Heart left ventricle (tissue), 16 donors: ENCODE measurements at regions not wholly inside any gene's neighbourhood (a gene's known extent, or its start where the extent isn't known, plus 50 kb on each side); places are given as distances from the start of the nearest gene placed in this dataset.

Source experiments
- ATAC-seq, 4 donors: fragments of 200-7000 bp; cut with Tn5 transposase; one replicate each; pipeline ENCODE4 v1.9.1; 2020 to 2022; ENCODE audit warnings: moderate library complexity in 4 of 4, mild to moderate bottlenecking in 3 of 4, moderate number of reproducible peaks in 1 of 4
- DNase-seq, 5 donors: peaks; one replicate each; pipeline ENCODE4 v3.0.0-alpha.2; 2020
- H3K27ac ChIP-seq, 12 donors: fragments of 200-600 bp; sonication (generic) in 4 of 12; one replicate each; pipeline versions ENCODE4 v1.5.0 to v1.8.0; 2016 to 2022; ENCODE audit warnings: mild to moderate bottlenecking in 2 of 12
- H3K27me3 ChIP-seq, 9 donors: fragments of 200-600 bp; sonication (generic) in 2 of 9; one replicate each; pipeline versions ENCODE4 v1.5.1 to v1.8.0; 2016 to 2022; ENCODE audit warnings: mild to moderate bottlenecking in 3 of 9
- H3K36me3 ChIP-seq, 9 donors: fragments of 200-600 bp; sonication (generic) in 2 of 9; one replicate each; pipeline versions ENCODE4 v1.5.0 to v1.8.0; 2018 to 2022; ENCODE audit warnings: mild to moderate bottlenecking in 2 of 9
- H3K4me1 ChIP-seq, 12 donors: fragments of 200-600 bp; sonication (generic) in 4 of 12; one replicate each; pipeline versions ENCODE4 v1.5.0 to v1.8.0; 2016 to 2022; ENCODE audit warnings: mild to moderate bottlenecking in 3 of 12
- H3K4me3 ChIP-seq, 12 donors: fragments of 200-600 bp; sonication (generic) in 4 of 12; one replicate each; pipeline versions ENCODE4 v1.5.0 to v1.8.0; 2017 to 2022; ENCODE audit warnings: mild to moderate bottlenecking in 9 of 12, moderate library complexity in 4 of 12
- H3K9me3 ChIP-seq, 12 donors: fragments of 200-600 bp; sonication (generic) in 4 of 12; one replicate each; pipeline versions ENCODE4 v1.5.0 to v1.8.0; 2016 to 2022; ENCODE audit warnings: mild to moderate bottlenecking in 1 of 12
- CTCF ChIP-seq, 12 donors: fragments of 200-600 bp; sonication (generic) in 4 of 12; IDR thresholded peaks; one replicate each; pipeline versions ENCODE4 v1.5.0 to v1.8.0; 2018 to 2022; ENCODE audit warnings: antibody characterized with exemption in 12 of 12, mild to moderate bottlenecking in 5 of 12
- POLR2A ChIP-seq, 2 donors: fragments of 450-650 bp; IDR thresholded peaks; one replicate each; pipeline ENCODE4 v1.6.1; 2017; ENCODE audit warnings: antibody characterized with exemption in 2 of 2, mild to moderate bottlenecking in 2 of 2, moderate library complexity in 2 of 2
- WGBS, 4 donors: extraction: QIAGEN DNeasy Blood & Tissue Kit in 2 of 4; methylation state at CpG; one replicate each; pipeline versions ENCODE4 v1.1.5 to v1.1.7; 2013 to 2018; 5-methylcytosine and 5-hydroxymethylcytosine counted together
- intact Hi-C, 10 donors: fragments of 100-400 bp; cut with DNase I; formaldehyde crosslinking; loops; one replicate each; pipeline versions ENCODE4 v1.11.1 to v1.14.2; 2022
- donor health status: ischemic (EF 13 %, LVEDD 7.1; RV severe dilation, severe dysfunction).
- donor health status: healthy with polysubstance abuse.
- donor health status: DM: no; HTN: yes; CAD: no.
- donor health status: DM: no; HTN: no; CAD: no.
- donor health status: ischemic (EF 25% LVEDD 6.9; RV normal size, moderate dysfunction).
- donor health status: ischemic (EF 25% LVEDD 5.7; RV mildly dilated, moderate dysfunction).
- donor health status: healthy.
- donor health status: DM: yes; HTN: yes; CAD: no.
- donor health status: ischemic (EF 35%, LVEDD 5.7; RV mildly dilated, moderate dysfunction).
- donor health status: nonischemic (EF 11% LVEDD 7.7; RV severe dilation, severe dysfunction).
- donor health status: DM: yes; HTN: yes; CAD: no.
- donor health status: PGD.
- donor health status: ischemic (EF 29% LVEDD 5.4; RV normal size, mild dysfunction).
- donor health status: nonischemic (EF 23%, LVEDD 6.1; RV moderate dilation, normal function).

GRCh38 chr5:93909356-93909755 lies 168.0 kb upstream of the POU5F2 start:
- Histone ChIP-seq H3K4me3 (no peak overlapping the region), H3K4me1 (no peaks in the 10 kb centered on the region), H3K36me3 (no peaks in the 10 kb centered on the region), H3K27ac (no peak overlapping the region), H3K9me3 (no peaks in the 10 kb centered on the region), H3K27me3 (no peaks in the 10 kb centered on the region)
- no peak for DNase-seq
- WGBS, 4 donors: 78 to 88% (median 82%) methylated on average over 1 of the region's 1 CpG
- intact Hi-C loops: no loop called here
- no peak for ATAC-seq
- TF ChIP-seq CTCF (IDR thresholded peaks at IDR 0.05) (peak in 2 of 12 donors; percentile 10 to 15), POLR2A (IDR thresholded peaks at IDR 0.05) (no peak)

GRCh38 chr5:93904917-93905316 lies 163.5 kb upstream of the POU5F2 start:
- intact Hi-C loops: no loop called here
- Histone ChIP-seq H3K27ac (no peak overlapping the region), H3K27me3 (no peaks in the 10 kb centered on the region), H3K36me3 (no peaks in the 10 kb centered on the region), H3K4me1 (no peaks in the 10 kb centered on the region), H3K4me3 (no peak overlapping the region), H3K9me3 (no peaks in the 10 kb centered on the region)
- TF ChIP-seq CTCF (IDR thresholded peaks at IDR 0.05): no peak
- TF ChIP-seq POLR2A (IDR thresholded peaks at IDR 0.05): no peak
- 96 to 100% (median 98%) methylated on average over 1 of the region's 1 CpG for WGBS, 4 donors
- DNase-seq: no peak
- no peak for ATAC-seq

DNA sequence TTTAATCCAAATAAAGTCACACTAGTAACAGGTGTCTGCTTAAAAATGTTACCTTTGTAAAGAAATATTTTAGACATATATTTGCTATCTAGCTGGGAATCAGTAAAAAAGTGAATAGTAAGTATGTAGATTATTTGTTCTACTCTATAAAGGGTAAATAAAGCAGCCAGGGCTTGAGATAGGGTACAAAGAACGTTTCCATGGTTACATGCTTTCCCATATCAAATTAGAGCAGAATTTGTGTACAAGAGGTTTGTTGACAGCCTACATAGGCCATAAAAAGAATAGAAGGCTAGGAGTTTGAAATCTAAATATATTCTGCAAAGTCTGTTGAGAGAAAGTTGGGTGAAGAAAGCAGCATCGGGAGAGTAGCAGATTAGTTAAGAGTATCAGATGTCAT lies 160.9 kb upstream of the POU5F2 start:
- ATAC-seq: no peak
- H3K36me3 ChIP-seq: no peaks in the 10 kb centered on the region
- DNase-seq: no peak
- no peak for TF ChIP-seq CTCF (IDR thresholded peaks at IDR 0.05)
- TF ChIP-seq POLR2A (IDR thresholded peaks at IDR 0.05): no peak
- no peaks in the 10 kb centered on the region for H3K9me3 ChIP-seq
- 74 to 81% (median 80%) methylated on average over 2 of the region's 2 CpGs for WGBS, 4 donors
- intact Hi-C loops: no loop called here
- no peaks in the 10 kb centered on the region for H3K4me1 ChIP-seq
- no peak overlapping the region for H3K27ac ChIP-seq
- no peaks in the 10 kb centered on the region for H3K27me3 ChIP-seq
- no peak overlapping the region for H3K4me3 ChIP-seq

DNA sequence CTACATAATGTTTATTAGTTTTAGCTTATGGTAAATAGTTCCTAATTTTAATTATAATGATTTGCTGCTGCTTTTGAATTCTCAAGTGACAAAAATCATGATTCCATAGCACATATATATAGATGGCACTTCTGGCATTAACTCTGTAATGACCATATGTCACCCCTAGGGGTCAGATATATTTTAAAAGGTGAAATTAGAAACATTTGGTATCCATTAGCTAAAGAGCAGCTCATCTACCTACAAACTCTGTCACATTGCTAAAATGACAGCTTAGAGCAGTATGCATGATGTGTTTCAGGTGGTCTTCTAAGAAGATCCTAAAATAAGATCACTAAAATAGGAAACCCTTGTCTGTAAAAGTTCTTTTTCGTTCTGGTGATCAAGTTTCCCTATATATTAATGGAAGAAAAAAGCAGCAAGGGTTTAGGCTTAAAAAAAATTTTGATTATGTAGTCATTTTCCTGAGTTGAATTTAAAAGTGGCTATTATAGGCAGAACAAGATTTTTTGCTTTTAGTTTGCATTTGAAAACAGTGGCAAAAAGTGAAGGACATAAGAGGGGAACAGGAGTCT lies 157.7 kb upstream of the POU5F2 start:
- no peaks in the 10 kb centered on the region for H3K36me3 ChIP-seq
- peak in 9 of 12 donors; percentile 10 to 51 (median 36) for TF ChIP-seq CTCF (IDR thresholded peaks at IDR 0.05)
- TF ChIP-seq POLR2A (IDR thresholded peaks at IDR 0.05): no peak
- no peak overlapping the region for H3K4me3 ChIP-seq
- no peaks in the 10 kb centered on the region for H3K4me1 ChIP-seq
- no peaks in the 10 kb centered on the region for H3K9me3 ChIP-seq
- intact Hi-C loops: loop anchor here in 2 of 10 donors (1.0 to 10.0 kb wide), 2 partner anchors 9 to 294 kb away; no protein-coding TSS in a partner anchor
- no peak for ATAC-seq
- DNase-seq: no peak
- WGBS, 4 donors: 95 to 100% (median 98%) methylated on average over 1 of the region's 1 CpG
- H3K27me3 ChIP-seq: no peaks in the 10 kb centered on the region
- H3K27ac ChIP-seq: no peak overlapping the region
